ENCODE measurements at regions not wholly inside any gene's neighbourhood (a gene's known extent, or its start where the extent isn't known, plus 50 kb on each side); places are given as distances from the start of the nearest gene placed in this dataset.

DNA sequence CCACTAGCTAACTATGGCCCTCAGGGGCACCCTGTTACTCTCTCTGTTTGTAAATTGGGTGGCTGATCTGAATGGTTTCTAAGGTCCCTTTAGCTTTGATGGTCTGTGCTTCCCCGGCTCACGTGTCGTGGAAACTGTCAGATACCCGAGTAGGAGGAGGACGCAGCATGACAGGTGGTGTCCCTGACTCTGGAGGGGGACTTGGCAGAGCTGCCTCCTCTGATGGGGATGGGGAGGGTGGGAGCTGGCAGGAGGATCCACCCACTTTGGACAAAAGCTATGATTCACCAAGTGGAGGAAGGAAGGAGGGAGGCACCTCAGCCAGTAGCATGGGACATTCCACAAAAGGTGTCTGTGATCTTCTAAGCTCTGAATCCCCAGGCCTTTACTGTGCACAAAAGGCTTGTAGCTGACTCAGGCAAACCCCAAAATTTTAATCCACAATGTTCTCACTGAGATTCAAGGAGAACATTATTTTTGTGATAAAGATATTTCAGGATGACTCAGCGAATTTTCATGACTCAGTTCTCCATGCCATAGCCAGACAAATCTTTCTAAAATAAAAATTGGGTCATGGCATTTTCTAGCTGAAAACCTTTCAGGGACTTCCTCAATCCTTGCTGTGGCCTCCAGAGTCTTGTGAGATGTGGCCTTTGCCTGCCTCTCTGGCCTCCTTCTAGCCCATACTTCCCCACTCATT, 131.0 kb upstream of the BRINP1 start:
- H3K27ac ChIP-seq, result no peak overlapping the region
- H3K36me3 ChIP-seq, result no peaks in the 10 kb centered on the region
- no peak for DNase-seq (ENCODE audit: extremely low spot score in 2 of 2)
- H3K9me3 ChIP-seq, result no peaks in the 10 kb centered on the region
- TF ChIP-seq CTCF (IDR thresholded peaks at IDR 0.05), result no peak
- TF ChIP-seq POLR2A (IDR thresholded peaks at IDR 0.05), result no peak
- TF ChIP-seq POLR2AphosphoS5 (IDR thresholded peaks at IDR 0.05; ENCODE audit: insufficient read depth in 1 of 2, low read depth in 1 of 2), result no peak
- no peaks in the 10 kb centered on the region for H3K4me1 ChIP-seq
- intact Hi-C loops (cut with DNase I), result no loop called here
- H3K27me3 ChIP-seq, result no peaks in the 10 kb centered on the region
- H3K4me3 ChIP-seq, result no peak overlapping the region

DNA sequence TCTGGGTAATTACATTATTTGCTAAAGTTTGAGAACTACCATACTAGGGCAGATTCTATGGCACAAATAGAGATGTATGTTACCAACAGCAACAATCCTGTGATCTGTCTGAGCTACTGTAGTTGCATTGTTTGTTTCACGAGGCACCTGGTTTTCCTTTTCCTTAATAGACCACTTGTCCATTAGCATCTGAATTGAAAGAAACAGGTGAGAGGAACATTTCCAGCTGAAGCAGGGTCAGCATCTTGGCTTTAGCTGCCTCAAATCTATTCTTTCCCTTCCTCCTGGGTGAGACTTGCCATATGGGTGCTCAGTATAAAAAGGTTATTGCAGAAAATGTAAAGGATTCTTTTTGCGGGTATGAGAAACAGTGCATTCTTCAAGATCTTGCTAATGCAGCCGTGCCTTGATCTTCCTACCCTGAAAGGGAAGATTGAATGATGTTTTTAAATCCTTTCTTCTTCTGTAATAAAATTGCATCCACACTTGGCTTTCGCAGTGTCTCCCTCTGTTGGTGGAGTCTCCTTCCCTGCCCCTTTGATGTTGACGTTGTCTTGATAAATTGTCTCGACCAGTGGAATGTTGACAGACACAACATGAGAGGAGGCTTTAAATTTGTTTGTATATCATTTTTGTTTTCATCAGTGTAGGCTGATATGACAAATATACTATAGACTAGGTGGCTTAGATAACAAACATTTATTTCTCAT, 118.0 kb upstream of the BRINP1 start:
- Histone ChIP-seq H3K27ac (no peak overlapping the region), H3K9me3 (no peaks in the 10 kb centered on the region), H3K4me3 (no peak overlapping the region), H3K4me1 (no peaks in the 10 kb centered on the region), H3K36me3 (no peaks in the 10 kb centered on the region), H3K27me3 (no peaks in the 10 kb centered on the region)
- intact Hi-C loops (cut with DNase I), result no loop called here
- TF ChIP-seq POLR2AphosphoS5 (IDR thresholded peaks at IDR 0.05; ENCODE audit: insufficient read depth in 1 of 2, low read depth in 1 of 2) (no peak), CTCF (IDR thresholded peaks at IDR 0.05) (no peak), POLR2A (IDR thresholded peaks at IDR 0.05) (no peak)
- DNase-seq (ENCODE audit: extremely low spot score in 2 of 2), result no peak

GRCh38 chr9:119483153-119483552, 113.9 kb upstream of the BRINP1 start:
- intact Hi-C loops (cut with DNase I), result no loop called here
- Histone ChIP-seq H3K27ac (no peak overlapping the region), H3K36me3 (no peaks in the 10 kb centered on the region), H3K27me3 (no peaks in the 10 kb centered on the region), H3K9me3 (no peaks in the 10 kb centered on the region), H3K4me3 (no peak overlapping the region), H3K4me1 (no peaks in the 10 kb centered on the region)
- DNase-seq (ENCODE audit: extremely low spot score in 2 of 2), result no peak
- TF ChIP-seq POLR2AphosphoS5 (IDR thresholded peaks at IDR 0.05; ENCODE audit: insufficient read depth in 1 of 2, low read depth in 1 of 2), result no peak
- TF ChIP-seq POLR2A (IDR thresholded peaks at IDR 0.05), result no peak
- no peak for TF ChIP-seq CTCF (IDR thresholded peaks at IDR 0.05)

GRCh38 chr9:119477197-119477596, 108.0 kb upstream of the BRINP1 start:
- Histone ChIP-seq H3K4me1 (no peaks in the 10 kb centered on the region), H3K27ac (no peak overlapping the region), H3K9me3 (no peaks in the 10 kb centered on the region), H3K4me3 (no peak overlapping the region), H3K27me3 (no peaks in the 10 kb centered on the region), H3K36me3 (no peaks in the 10 kb centered on the region)
- intact Hi-C loops (cut with DNase I), result no loop called here
- TF ChIP-seq POLR2A (IDR thresholded peaks at IDR 0.05) (no peak), CTCF (IDR thresholded peaks at IDR 0.05) (no peak), POLR2AphosphoS5 (IDR thresholded peaks at IDR 0.05; ENCODE audit: insufficient read depth in 1 of 2, low read depth in 1 of 2) (no peak)
- DNase-seq (ENCODE audit: extremely low spot score in 2 of 2), result no peak

DNA sequence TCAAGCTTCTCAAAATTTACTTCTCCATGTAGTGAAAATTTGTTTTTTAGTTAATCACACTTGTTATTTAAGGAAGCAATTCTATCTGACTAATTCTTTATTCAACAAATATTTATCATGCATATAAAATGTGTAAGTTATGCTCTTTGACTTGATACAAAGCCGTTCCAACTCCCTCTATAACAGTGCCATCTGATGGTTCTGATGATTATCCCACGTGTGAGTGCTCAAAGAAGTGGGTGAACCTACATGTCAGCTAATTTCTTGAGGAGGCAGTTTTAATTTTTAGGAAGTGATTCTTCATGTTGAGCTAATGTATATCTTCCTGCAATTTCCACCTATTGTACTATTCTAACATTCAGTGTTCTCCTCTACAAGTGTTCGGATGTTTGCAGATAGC, 88.8 kb upstream of the BRINP1 start:
- DNase-seq (ENCODE audit: extremely low spot score in 2 of 2), result no peak
- no peak overlapping the region for H3K27ac ChIP-seq
- H3K4me3 ChIP-seq, result no peak overlapping the region
- no peaks in the 10 kb centered on the region for H3K4me1 ChIP-seq
- no peaks in the 10 kb centered on the region for H3K9me3 ChIP-seq
- no peak for TF ChIP-seq POLR2A (IDR thresholded peaks at IDR 0.05)
- no peak for TF ChIP-seq POLR2AphosphoS5 (IDR thresholded peaks at IDR 0.05; ENCODE audit: insufficient read depth in 1 of 2, low read depth in 1 of 2)
- no peak for TF ChIP-seq CTCF (IDR thresholded peaks at IDR 0.05)
- intact Hi-C loops (cut with DNase I), result no loop called here
- no peaks in the 10 kb centered on the region for H3K27me3 ChIP-seq
- H3K36me3 ChIP-seq, result no peaks in the 10 kb centered on the region
